ENCODE measurements at regions not wholly inside any gene's neighbourhood (a gene's known extent, or its start where the extent isn't known, plus 50 kb on each side); places are given as distances from the start of the nearest gene placed in this dataset.

DNA sequence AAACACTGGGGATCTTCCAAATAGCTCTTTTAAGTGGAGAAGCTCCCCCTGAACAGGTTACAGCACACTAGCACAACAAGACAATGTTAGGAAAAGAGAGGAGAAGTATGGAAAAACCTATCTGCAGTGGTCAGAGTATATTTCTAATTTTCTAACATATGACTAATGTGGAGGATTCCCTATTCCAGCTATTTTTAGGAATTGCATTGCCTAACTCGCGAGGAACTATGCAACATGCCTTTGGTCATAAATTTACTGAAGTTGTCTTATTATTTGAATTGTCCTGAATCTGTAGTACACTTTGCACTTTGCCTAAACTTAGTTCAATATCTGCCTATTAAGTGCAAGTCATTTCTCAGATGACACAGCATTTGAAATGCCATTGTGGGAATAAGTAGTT is 381.4 kb downstream of the CCDC85A start:
- WGBS, 2 donors = 78 to 89% methylated on average over 2 of the region's 2 CpGs
- ATAC-seq = no peak

DNA sequence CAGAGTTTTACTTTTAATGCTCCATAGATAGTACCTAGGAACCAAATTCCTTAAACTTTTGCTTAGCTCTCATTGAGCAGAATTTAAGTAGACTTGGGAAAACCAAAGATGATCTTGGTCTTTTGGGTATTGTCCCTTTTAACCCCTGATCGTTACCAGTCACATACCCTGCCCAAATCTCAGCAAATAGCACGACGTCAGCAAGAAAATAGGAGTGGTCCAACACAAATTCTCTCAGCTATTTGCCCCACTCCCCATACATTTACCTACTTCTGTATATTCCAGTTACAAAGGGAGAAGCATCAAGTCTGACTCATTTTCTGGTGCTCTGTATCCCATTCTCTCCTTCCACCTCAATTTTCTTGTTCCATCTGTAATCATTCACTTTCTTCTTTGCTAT is 387.3 kb downstream of the CCDC85A start:
- H3K4me3 ChIP-seq = no peak overlapping the region
- intact Hi-C loops (cut with DNase I) = no loop called here
- H3K27ac ChIP-seq = no peak overlapping the region
- H3K9me3 ChIP-seq = no peaks in the 10 kb centered on the region
- TF ChIP-seq POLR2A (IDR thresholded peaks at IDR 0.05) = no peak
- TF ChIP-seq, protein P1, sequence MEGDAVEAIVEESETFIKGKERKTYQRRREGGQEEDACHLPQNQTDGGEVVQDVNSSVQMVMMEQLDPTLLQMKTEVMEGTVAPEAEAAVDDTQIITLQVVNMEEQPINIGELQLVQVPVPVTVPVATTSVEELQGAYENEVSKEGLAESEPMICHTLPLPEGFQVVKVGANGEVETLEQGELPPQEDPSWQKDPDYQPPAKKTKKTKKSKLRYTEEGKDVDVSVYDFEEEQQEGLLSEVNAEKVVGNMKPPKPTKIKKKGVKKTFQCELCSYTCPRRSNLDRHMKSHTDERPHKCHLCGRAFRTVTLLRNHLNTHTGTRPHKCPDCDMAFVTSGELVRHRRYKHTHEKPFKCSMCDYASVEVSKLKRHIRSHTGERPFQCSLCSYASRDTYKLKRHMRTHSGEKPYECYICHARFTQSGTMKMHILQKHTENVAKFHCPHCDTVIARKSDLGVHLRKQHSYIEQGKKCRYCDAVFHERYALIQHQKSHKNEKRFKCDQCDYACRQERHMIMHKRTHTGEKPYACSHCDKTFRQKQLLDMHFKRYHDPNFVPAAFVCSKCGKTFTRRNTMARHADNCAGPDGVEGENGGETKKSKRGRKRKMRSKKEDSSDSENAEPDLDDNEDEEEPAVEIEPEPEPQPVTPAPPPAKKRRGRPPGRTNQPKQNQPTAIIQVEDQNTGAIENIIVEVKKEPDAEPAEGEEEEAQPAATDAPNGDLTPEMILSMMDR (IDR thresholded peaks at IDR 0.05) = no peak
- no peak for ATAC-seq
- 68 to 69% methylated on average over 3 of the region's 3 CpGs for WGBS, 2 donors
- H3K36me3 ChIP-seq (replicated peaks in 1 of 2; ENCODE audit: insufficient read depth in 1 of 2, low read depth in 2 of 2) = no peaks in the 10 kb centered on the region
- no peaks in the 10 kb centered on the region for H3K27me3 ChIP-seq
- no peak for DNase-seq
- H3K4me1 ChIP-seq = no peaks in the 10 kb centered on the region

More for the DNA sequence above, 381.4 kb downstream of the CCDC85A start:
- Histone ChIP-seq H3K27me3 (no peaks in the 10 kb centered on the region), H3K4me3 (no peak overlapping the region), H3K9me3 (no peaks in the 10 kb centered on the region), H3K4me1 (no peaks in the 10 kb centered on the region), H3K27ac (no peak overlapping the region), H3K36me3 (replicated peaks in 1 of 2; ENCODE audit: insufficient read depth in 1 of 2, low read depth in 2 of 2) (no peaks in the 10 kb centered on the region)
- TF ChIP-seq POLR2A (IDR thresholded peaks at IDR 0.05) = no peak
- TF ChIP-seq, protein P1 (IDR thresholded peaks at IDR 0.05) = no peak
- no peak for DNase-seq
- intact Hi-C loops (cut with DNase I) = no loop called here

DNA sequence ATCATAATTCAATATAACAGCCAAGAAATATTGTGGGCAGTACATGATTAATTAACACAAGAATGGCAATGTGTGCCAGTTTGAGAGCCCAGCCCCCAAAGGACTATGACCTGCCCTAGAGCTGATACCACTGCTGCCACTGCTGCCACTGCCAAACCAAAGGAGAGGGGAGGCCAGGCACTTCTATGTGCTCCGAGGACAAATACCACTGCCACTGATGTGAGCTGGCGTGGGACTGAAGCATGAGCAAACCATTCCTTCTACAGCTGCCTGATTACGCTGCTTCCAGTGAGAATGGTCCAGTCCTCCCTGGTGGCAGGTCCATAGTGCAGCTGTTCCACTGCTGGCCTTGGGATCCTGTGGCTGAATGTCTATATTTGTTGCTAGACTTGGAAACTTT is 392.2 kb downstream of the CCDC85A start:
- intact Hi-C loops (cut with DNase I) = no loop called here
- 35 to 43% methylated on average over 3 of the region's 3 CpGs for WGBS, 2 donors
- DNase-seq = no peak
- H3K27me3 ChIP-seq = no peaks in the 10 kb centered on the region
- no peaks in the 10 kb centered on the region for H3K36me3 ChIP-seq (replicated peaks in 1 of 2; ENCODE audit: insufficient read depth in 1 of 2, low read depth in 2 of 2)
- H3K4me3 ChIP-seq = no peak overlapping the region
- no peak overlapping the region for H3K27ac ChIP-seq
- ATAC-seq = no peak
- H3K9me3 ChIP-seq = no peaks in the 10 kb centered on the region
- no peaks in the 10 kb centered on the region for H3K4me1 ChIP-seq
- no peak for TF ChIP-seq POLR2A (IDR thresholded peaks at IDR 0.05)
- TF ChIP-seq, protein P1 (IDR thresholded peaks at IDR 0.05) = no peak

DNA sequence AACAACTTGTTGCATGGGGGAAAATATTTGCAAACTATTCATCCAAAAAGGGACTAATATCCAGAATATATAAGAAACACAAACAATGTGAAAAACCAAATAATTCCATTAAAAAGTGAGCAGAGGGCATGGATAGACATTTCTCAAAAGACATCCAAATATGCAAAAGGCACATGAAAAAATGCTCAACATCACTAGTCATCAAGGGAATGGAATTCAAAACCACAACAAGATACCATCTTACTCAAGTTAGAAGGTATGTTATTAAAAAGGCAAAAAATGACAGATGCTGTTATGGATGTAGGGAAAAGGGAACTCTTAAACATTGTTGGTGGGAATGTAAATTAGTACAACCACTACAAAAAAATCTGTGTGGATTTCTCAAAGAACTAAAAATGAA is 396.5 kb downstream of the CCDC85A start:
- DNase-seq (no peak), ATAC-seq (no peak)
- Histone ChIP-seq H3K4me1 (no peaks in the 10 kb centered on the region), H3K9me3 (no peaks in the 10 kb centered on the region), H3K4me3 (no peak overlapping the region), H3K36me3 (replicated peaks in 1 of 2; ENCODE audit: insufficient read depth in 1 of 2, low read depth in 2 of 2) (no peaks in the 10 kb centered on the region), H3K27ac (no peak overlapping the region), H3K27me3 (no peaks in the 10 kb centered on the region)
- TF ChIP-seq, protein P1 (IDR thresholded peaks at IDR 0.05) = no peak
- no peak for TF ChIP-seq POLR2A (IDR thresholded peaks at IDR 0.05)
- intact Hi-C loops (cut with DNase I) = no loop called here

DNA sequence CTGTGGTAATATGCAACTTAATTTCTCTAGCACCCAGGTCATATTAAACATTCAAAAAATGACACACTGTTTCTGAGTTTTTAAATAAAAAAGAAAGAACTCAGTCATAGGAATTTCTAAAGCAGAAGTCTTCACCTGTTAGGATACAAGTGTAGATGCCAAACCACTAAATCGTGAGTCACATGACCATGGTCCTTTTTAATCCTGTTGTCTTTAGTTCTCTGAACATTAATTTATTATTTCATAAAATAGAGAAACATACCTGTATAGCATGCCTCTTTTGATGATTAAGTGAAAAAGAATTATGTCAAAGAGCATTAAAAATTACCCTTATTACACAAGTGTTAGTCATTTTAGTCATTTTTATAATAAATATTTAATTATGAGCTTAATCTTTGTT is 398.8 kb downstream of the CCDC85A start:
- no peak overlapping the region for H3K27ac ChIP-seq
- H3K27me3 ChIP-seq = no peaks in the 10 kb centered on the region

More for the DNA sequence above, 398.8 kb downstream of the CCDC85A start:
- Histone ChIP-seq H3K9me3 (no peaks in the 10 kb centered on the region), H3K4me1 (no peaks in the 10 kb centered on the region), H3K36me3 (replicated peaks in 1 of 2; ENCODE audit: insufficient read depth in 1 of 2, low read depth in 2 of 2) (no peaks in the 10 kb centered on the region), H3K4me3 (no peak overlapping the region)
- 42 to 55% methylated on average over 1 of the region's 1 CpG for WGBS, 2 donors
- intact Hi-C loops (cut with DNase I) = no loop called here
- no peak for ATAC-seq
- DNase-seq = no peak
- TF ChIP-seq POLR2A (IDR thresholded peaks at IDR 0.05) = no peak
- TF ChIP-seq, protein P1 (IDR thresholded peaks at IDR 0.05) = no peak
